ENCODE measurements at regions not wholly inside any gene's neighbourhood (a gene's known extent, or its start where the extent isn't known, plus 50 kb on each side); places are given as distances from the start of the nearest gene placed in this dataset.
A peak's percentile ranks its signal among the peaks of the same experiment; 100 is the strongest.

DNA sequence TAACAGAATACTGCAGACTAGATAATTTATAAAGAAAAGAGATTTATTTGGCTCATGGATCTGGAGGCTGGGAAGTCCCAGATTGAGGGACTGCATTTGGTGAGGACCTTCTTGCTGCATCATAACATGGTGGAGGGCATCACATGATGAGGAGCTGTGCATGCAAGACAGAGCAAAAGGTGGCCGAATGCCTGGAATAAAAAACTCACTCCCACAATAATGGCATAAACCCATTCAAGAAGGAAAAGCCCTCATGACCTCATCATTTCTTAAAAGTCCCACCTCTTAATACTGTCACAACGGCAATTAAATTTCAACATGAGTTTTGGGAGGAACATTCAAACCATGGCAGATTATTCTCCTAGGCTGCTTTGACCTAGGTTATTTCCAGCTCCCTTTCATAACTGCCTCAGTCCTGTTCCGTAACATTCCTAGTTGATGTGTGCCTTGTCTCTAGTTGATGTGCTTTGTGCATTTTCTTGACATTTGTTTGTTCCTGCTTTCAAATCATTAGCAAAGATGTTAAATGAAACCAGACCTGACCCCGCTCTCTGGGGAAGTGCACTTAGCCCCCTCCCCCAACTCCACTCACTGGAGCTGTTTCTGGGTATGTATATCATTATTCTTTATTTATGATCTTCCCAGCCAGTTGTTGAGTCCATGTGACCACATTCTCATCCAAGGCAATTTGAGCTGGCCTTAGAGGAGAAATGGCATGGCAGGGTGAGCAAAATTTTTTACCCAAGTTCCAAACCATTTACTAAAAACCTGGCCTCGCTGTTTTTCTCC lies 148.5 kb downstream of the GDAP2 start:
- peaks cover 5% of the 10 kb centered on the region for H3K4me1 Mint-ChIP-seq
- no peak for DNase-seq
- no peak overlapping the region for H3K4me3 Mint-ChIP-seq
- H3K27ac Mint-ChIP-seq = no peak overlapping the region
- ATAC-seq = no peak
- peaks cover 5% of the 10 kb centered on the region for H3K27me3 Mint-ChIP-seq
- no peaks in the 10 kb centered on the region for H3K9me3 ChIP-seq (ENCODE audit: control insufficient read depth, low read length, poor library complexity, severe bottlenecking)
- peaks cover 2% of the 10 kb centered on the region for H3K36me3 Mint-ChIP-seq (ENCODE audit: low read depth)

DNA sequence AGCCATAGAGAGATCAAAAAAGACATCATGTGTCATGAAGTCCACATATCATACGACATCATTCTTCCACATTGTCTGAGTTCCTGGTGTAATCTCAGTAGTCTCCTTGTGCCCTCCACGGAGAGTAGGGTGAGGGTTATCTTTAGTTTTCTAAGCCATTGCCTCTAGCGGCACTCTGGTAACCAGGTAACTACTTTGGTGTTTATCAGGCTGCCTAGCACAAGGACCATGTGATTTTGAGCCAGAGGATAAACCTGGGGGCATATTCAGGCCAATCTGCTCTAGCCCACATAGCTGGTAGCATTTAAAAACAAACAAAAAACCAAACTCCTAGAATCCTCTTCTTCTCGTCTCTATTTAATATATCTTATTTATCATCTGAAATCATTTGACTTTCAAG lies 147.4 kb downstream of the GDAP2 start:
- H3K4me1 Mint-ChIP-seq = peaks cover 5% of the 10 kb centered on the region
- peak; percentile 44 for ATAC-seq
- H3K27me3 Mint-ChIP-seq = peaks cover 5% of the 10 kb centered on the region
- H3K36me3 Mint-ChIP-seq (ENCODE audit: low read depth) = peaks cover 2% of the 10 kb centered on the region
- H3K9me3 ChIP-seq (ENCODE audit: control insufficient read depth, low read length, poor library complexity, severe bottlenecking) = no peaks in the 10 kb centered on the region
- no peak overlapping the region for H3K4me3 Mint-ChIP-seq
- no peak for DNase-seq
- peak overlapping the region; percentile 54 for H3K27ac Mint-ChIP-seq

DNA sequence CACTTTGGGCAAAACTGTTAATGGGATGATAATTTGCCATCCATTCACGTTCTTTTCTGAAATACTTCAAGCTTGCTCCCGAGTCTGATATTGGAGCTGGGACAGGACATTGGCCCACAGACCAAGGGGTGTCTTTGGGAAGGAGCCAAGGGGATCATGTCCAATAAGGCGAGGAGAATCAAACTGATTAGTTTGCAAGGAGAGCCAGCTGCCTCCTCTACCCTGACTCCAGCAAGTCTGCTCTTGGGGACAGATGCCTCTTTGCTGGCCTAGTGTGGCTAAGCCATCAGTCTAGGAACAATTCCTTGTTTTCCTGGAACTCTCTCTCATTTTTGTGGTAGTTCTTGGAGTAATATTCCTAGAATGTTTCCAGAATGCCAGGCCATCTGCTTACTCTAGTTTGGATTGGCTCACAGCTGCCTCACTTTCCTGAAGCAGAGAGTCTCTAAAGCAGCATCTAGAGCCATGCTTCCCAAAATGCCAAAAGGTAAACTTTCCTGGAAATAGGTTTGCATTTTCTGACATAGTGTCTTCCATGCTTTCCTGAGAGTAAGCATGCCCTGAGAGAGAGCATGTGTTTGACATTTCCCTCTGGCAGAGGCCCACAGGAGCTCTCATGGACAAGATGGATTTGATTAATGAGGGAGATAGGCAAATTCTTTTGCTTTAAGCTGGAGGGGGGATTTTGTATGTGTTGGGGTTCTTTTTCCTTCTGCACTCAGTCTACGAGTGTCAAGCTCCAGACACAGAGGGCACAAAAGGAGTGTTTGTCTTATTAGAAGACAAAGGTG lies 145.6 kb downstream of the GDAP2 start:
- no peaks in the 10 kb centered on the region for H3K9me3 ChIP-seq (ENCODE audit: control insufficient read depth, low read length, poor library complexity, severe bottlenecking)
- Mint-ChIP-seq H3K4me1 (peaks cover 5% of the 10 kb centered on the region), H3K27ac (no peak overlapping the region), H3K4me3 (no peak overlapping the region), H3K36me3 (ENCODE audit: low read depth) (peaks cover 2% of the 10 kb centered on the region), H3K27me3 (no peaks in the 10 kb centered on the region)
- no peak for DNase-seq
- no peak for ATAC-seq

DNA sequence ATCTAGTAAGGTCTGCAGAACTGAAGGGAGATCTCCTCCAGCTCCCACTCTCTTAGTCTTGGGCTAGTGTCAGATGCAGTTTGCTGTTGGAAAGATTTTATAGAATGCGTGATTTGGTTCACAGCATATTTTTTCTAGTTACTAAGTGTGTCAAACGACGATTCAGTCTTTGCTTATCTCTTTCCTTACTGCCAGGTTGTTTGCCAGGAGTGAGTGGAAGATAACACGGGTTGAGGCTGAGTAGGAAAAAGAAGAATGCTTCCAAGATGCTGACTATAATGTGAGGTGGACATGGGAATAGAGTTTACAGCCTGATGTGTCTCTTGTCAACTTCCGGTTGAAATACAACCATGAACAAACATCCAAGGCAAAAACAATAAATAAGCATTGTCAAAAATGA lies 141.4 kb downstream of the GDAP2 start:
- H3K27me3 Mint-ChIP-seq = no peaks in the 10 kb centered on the region
- DNase-seq (no peak), ATAC-seq (no peak)
- peaks cover 5% of the 10 kb centered on the region for H3K36me3 Mint-ChIP-seq (ENCODE audit: low read depth)
- no peak overlapping the region for H3K4me3 Mint-ChIP-seq
- no peaks in the 10 kb centered on the region for H3K9me3 ChIP-seq (ENCODE audit: control insufficient read depth, low read length, poor library complexity, severe bottlenecking)
- peaks cover 5% of the 10 kb centered on the region for H3K4me1 Mint-ChIP-seq
- no peak overlapping the region for H3K27ac Mint-ChIP-seq

DNA sequence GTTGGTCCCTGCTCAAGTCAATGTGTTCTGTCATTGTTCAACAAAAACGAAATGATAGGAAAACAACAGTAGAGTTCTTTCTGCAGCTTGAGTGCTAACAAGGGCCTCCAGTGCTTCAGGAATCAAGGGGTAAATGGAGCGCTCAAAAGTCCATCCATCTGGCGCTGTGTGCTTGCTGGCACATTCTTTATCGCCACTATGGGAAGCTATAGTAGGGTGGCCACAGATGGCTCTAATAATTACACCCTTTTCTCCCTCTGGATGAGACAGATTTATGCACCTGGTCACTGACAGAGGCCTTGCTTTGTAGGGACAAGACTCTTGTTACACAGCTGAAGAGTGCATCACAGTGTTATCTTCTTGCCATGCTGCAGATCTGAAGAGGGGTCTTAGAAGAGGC lies 136.0 kb downstream of the GDAP2 start:
- no peak overlapping the region for H3K4me3 Mint-ChIP-seq
- no peak for ATAC-seq

DNA sequence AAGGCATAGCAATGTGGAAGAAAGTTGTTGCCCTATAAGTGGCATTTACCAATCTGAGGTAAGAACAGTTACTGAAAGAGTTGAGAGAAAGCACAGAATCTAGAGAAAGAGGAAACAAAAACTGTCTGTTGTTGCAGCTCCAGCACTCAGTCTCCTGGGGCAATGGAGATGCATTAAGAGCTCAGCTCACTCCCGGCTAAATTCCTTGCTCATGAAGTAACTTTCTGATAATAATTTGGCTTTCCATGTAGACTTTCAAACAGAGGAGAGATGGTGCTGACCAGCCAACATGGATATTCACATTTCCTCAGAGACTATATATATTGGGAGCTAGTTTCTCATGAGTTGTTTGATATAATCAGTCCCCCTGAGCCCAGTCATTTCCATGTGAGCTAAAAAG lies 135.3 kb downstream of the GDAP2 start:
- H3K4me1 Mint-ChIP-seq = no peaks in the 10 kb centered on the region
- H3K9me3 ChIP-seq (ENCODE audit: control insufficient read depth, low read length, poor library complexity, severe bottlenecking) = no peaks in the 10 kb centered on the region
- peaks cover 15% of the 10 kb centered on the region for H3K27me3 Mint-ChIP-seq
- no peak for DNase-seq
- H3K27ac Mint-ChIP-seq = no peak overlapping the region
- H3K36me3 Mint-ChIP-seq (ENCODE audit: low read depth) = peaks cover 3% of the 10 kb centered on the region
- ATAC-seq = no peak
- no peak overlapping the region for H3K4me3 Mint-ChIP-seq

More for the DNA sequence above, 136.0 kb downstream of the GDAP2 start:
- H3K27me3 Mint-ChIP-seq = peaks cover 13% of the 10 kb centered on the region
- DNase-seq = no peak
- H3K27ac Mint-ChIP-seq = no peak overlapping the region
- H3K36me3 Mint-ChIP-seq (ENCODE audit: low read depth) = peaks cover 3% of the 10 kb centered on the region
- no peaks in the 10 kb centered on the region for H3K4me1 Mint-ChIP-seq
- no peaks in the 10 kb centered on the region for H3K9me3 ChIP-seq (ENCODE audit: control insufficient read depth, low read length, poor library complexity, severe bottlenecking)

DNA sequence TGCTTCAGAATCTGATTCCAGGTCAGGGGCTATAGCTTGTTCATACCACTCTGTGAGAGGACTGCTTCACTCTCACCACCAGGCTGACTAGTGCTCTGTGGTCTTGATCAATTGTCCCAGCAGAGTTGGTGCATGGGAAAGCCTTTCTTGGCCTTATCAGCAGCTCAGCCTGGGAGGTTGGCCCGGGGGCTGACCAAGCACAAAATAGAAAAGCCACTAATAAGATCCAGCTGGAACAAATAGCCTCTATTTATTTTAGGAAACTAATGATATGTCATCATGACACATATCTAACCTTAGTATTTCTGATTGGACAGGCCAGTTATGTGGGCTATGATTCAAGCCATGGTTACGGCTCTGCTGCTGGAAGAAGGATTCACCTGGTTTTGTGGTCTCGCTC lies 134.2 kb downstream of the GDAP2 start:
- H3K4me3 Mint-ChIP-seq = no peak overlapping the region

DNA sequence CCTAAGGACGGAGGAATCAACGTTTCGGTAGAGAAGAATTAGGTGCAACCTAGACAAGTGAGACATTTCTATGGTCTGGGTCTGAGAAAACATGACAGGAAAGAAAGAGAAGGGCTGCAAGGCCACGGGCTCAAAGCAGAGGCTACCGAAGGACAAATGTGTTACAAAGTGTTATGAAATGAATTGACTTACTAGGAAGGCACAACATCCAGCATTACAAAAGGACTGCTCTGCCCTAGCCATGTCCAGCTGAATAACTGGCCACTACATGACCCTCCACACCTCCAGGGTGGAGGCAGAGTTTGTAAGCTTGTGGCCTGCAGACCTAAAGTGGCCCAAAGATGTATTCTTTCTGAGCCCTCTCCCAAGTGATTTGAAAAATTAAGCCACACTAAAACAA lies 133.6 kb downstream of the GDAP2 start:
- no peak overlapping the region for H3K27ac Mint-ChIP-seq
- peaks cover 30% of the 10 kb centered on the region for H3K27me3 Mint-ChIP-seq
- DNase-seq (no peak), ATAC-seq (no peak)
- no peaks in the 10 kb centered on the region for H3K4me1 Mint-ChIP-seq
- H3K36me3 Mint-ChIP-seq (ENCODE audit: low read depth) = peaks cover 3% of the 10 kb centered on the region
- H3K9me3 ChIP-seq (ENCODE audit: control insufficient read depth, low read length, poor library complexity, severe bottlenecking) = no peaks in the 10 kb centered on the region
- H3K4me3 Mint-ChIP-seq = no peak overlapping the region

More for the DNA sequence above, 134.2 kb downstream of the GDAP2 start:
- Mint-ChIP-seq H3K27ac (no peak overlapping the region), H3K36me3 (ENCODE audit: low read depth) (peaks cover 3% of the 10 kb centered on the region), H3K4me1 (no peaks in the 10 kb centered on the region), H3K27me3 (peaks cover 24% of the 10 kb centered on the region)
- H3K9me3 ChIP-seq (ENCODE audit: control insufficient read depth, low read length, poor library complexity, severe bottlenecking) = no peaks in the 10 kb centered on the region
- ATAC-seq = no peak
- no peak for DNase-seq

DNA sequence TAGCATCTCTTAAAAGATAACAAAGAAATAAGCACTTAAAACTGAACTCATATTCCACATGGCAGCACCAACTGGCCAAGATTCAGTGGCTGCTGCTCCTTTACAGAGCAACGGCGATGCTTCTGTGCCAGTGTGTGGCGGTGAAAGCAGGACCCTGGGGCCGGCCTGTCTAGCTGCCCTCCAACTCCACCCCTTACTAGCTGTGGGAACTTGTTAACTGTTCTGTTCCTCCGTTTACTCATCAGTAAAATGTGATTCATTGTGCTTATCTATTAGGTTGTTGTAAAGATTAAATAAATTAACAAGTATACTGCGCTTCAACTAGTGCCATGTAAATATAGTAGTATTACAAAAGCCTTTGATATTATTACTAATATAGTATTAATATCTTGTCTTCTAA lies 133.2 kb downstream of the GDAP2 start:
- H3K36me3 Mint-ChIP-seq (ENCODE audit: low read depth) = peaks cover 3% of the 10 kb centered on the region
- no peak for DNase-seq
- ATAC-seq = no peak

DNA sequence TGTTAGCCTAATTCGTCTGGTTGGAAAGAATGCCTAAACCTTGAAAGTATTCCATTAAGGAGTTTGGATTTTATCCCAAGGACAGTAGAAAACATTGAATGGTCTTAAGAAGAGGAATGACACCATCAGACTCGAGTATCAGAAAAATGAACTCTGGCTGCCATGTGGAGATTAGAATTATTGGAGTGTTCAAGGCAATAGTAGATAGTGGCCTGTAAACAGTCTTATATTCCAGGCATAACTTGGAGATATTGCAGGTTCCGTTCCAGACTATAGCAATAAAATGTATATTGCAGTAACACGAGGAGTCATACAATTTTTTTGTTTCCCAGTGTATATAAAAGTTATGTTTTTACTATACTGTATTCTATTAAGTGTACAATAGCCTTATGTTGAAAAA lies 130.9 kb downstream of the GDAP2 start:
- Mint-ChIP-seq H3K27me3 (peaks cover 39% of the 10 kb centered on the region), H3K4me3 (no peak overlapping the region), H3K4me1 (no peaks in the 10 kb centered on the region), H3K27ac (no peak overlapping the region), H3K36me3 (ENCODE audit: low read depth) (no peaks in the 10 kb centered on the region)
- H3K9me3 ChIP-seq (ENCODE audit: control insufficient read depth, low read length, poor library complexity, severe bottlenecking) = no peaks in the 10 kb centered on the region
- DNase-seq (no peak), ATAC-seq (no peak)

More for the DNA sequence above, 133.2 kb downstream of the GDAP2 start:
- H3K9me3 ChIP-seq (ENCODE audit: control insufficient read depth, low read length, poor library complexity, severe bottlenecking) = no peaks in the 10 kb centered on the region
- no peak overlapping the region for H3K27ac Mint-ChIP-seq
- peaks cover 30% of the 10 kb centered on the region for H3K27me3 Mint-ChIP-seq
- H3K4me3 Mint-ChIP-seq = no peak overlapping the region
- H3K4me1 Mint-ChIP-seq = no peaks in the 10 kb centered on the region

DNA sequence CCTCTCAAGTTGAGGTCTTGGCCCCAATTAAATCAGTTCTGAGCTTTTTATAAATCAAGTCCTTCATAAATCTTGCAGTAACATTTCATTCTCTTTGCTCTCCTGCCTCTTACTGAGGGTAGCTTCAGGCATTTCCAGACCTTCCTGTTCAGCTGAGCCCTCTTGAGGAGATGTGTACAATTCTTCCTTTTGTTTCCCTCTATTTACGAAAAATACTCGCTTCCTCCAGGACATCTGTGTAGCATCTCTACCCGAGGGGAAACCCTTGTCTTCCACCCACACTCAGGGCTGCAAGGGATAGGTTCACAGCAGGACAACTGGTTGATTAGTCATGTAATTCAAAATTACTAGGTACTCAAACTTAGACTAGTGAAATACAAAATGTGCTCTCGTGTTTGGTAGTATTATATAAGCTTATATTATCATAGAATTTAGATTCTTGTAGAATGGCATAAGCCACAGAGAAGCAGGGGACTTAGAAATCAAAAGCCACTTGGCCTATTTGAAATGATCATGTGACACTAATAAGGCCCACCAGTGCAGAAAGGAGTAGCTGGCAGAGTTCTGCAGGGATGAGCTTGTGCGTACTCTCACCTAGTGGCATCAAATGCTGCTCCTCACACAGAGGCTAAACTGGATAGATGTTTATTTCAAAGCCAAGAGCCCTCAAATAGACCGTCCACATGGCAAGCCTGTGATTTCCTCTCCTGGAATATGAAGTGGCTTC lies 126.7 kb downstream of the GDAP2 start:
- Mint-ChIP-seq H3K4me1 (no peaks in the 10 kb centered on the region), H3K36me3 (ENCODE audit: low read depth) (no peaks in the 10 kb centered on the region), H3K27me3 (peaks cover 39% of the 10 kb centered on the region), H3K27ac (no peak overlapping the region), H3K4me3 (no peak overlapping the region)
- no peak for DNase-seq
- H3K9me3 ChIP-seq (ENCODE audit: control insufficient read depth, low read length, poor library complexity, severe bottlenecking) = no peaks in the 10 kb centered on the region
- no peak for ATAC-seq

DNA sequence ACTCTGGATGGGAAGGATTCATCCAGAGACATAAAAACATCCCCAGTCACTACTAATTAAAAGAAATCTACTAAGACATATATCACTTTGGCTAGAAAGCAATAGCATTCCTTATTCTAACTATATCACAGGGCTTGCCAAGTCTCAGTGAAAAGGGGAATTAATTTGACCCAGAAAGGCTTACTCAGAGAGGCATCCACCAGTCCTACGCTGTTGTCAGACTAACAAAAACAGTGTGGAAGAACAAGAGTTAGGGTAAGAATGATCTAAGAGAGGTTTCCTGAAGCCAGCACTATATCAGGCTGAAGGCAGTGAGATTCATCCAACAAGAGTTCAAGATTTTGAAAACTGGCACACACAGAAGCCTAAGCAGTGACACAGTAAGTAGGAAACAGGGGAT lies 126.1 kb downstream of the GDAP2 start:
- no peaks in the 10 kb centered on the region for H3K4me1 Mint-ChIP-seq
- H3K27me3 Mint-ChIP-seq = peaks cover 39% of the 10 kb centered on the region
- no peak for ATAC-seq
- H3K4me3 Mint-ChIP-seq = no peak overlapping the region
- no peaks in the 10 kb centered on the region for H3K36me3 Mint-ChIP-seq (ENCODE audit: low read depth)
- no peak overlapping the region for H3K27ac Mint-ChIP-seq
- no peaks in the 10 kb centered on the region for H3K9me3 ChIP-seq (ENCODE audit: control insufficient read depth, low read length, poor library complexity, severe bottlenecking)
- no peak for DNase-seq

DNA sequence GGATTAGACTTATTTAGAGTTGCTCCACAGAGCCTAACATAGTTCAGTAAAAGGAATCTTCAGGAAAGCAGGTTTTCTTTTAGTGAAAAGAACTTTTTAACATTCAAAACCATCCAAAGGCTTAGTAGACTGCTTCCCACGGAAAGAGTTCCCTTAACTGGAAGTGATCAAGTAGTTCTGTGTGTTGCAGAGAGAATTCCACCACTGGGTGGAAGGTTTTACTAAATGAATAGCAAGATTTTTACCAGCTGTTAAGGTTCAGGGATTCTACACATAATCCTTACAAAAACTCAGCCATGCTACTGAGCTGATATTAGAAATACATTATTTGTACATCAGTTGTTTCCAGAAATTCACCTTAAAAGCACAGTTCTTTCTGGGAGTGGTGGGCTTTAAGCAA lies 119.7 kb downstream of the GDAP2 start:
- no peaks in the 10 kb centered on the region for H3K9me3 ChIP-seq (ENCODE audit: control insufficient read depth, low read length, poor library complexity, severe bottlenecking)
- ATAC-seq (no peak), DNase-seq (no peak)
- H3K4me1 Mint-ChIP-seq = no peaks in the 10 kb centered on the region
- H3K36me3 Mint-ChIP-seq (ENCODE audit: low read depth) = no peaks in the 10 kb centered on the region
- H3K4me3 Mint-ChIP-seq = no peak overlapping the region
- peaks cover 19% of the 10 kb centered on the region for H3K27me3 Mint-ChIP-seq
- no peak overlapping the region for H3K27ac Mint-ChIP-seq

Measured in T-helper 17 cell (primary cell).